HFF-Myc (cell line): ENCODE measurements at regions not wholly inside any gene's neighbourhood (a gene's known extent, or its start where the extent isn't known, plus 50 kb on each side); places are given as distances from the start of the nearest gene placed in this dataset.

Experiments used
- DNase-seq: peaks from one replicate; pipeline ENCODE4 v3.0.0-alpha.2; 2011; ENCODE audit warnings: low read depth; ENCODE audit errors: extremely low read depth
- H3K4me3 ChIP-seq: replicated peaks from 2 replicates; pipeline ENCODE4 v1.5.1; 2011; ENCODE audit warnings: low read depth, mild to moderate bottlenecking, control low read depth, low read length
- CTCF ChIP-seq: IDR thresholded peaks from 2 replicates; pipeline ENCODE4 v1.5.1; 2012; ENCODE audit warnings: mild to moderate bottlenecking, low read depth, low read length, control low read depth; ENCODE audit errors: missing control alignments

DNA sequence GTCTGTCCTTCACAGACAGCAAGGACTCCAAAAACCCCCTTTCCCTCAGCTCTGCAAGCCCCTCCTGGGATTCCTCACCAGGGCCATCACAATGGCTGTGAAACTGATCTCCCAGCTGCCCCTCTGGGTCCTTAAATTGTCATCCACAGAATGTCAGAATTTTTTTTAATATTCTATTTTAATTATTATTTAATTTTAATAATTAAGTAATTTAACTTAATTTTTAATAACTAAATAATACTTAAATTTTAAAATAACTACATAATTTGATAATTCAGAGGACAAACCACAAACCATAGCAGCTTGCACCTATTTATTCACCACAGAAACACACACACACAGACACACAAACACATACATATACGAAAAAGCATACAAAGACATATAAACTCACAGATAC is 565.8 kb upstream of the COBL start:
- H3K4me3 ChIP-seq = no peak overlapping the region
- DNase-seq = no peak

GRCh38 chr7:51881309-51881708 is 564.7 kb upstream of the COBL start:
- no peak overlapping the region for H3K4me3 ChIP-seq
- no peak for DNase-seq
- no peak for TF ChIP-seq CTCF

More for the DNA sequence above, 565.8 kb upstream of the COBL start:
- no peak for TF ChIP-seq CTCF

- no peak for DNase-seq
- TF ChIP-seq CTCF = no peak
- no peak overlapping the region for H3K4me3 ChIP-seq
Observed at GRCh38 chr7:51878865-51879264, 562.3 kb upstream of the COBL start.

- H3K4me3 ChIP-seq = no peak overlapping the region
Observed at GRCh38 chr7:51869452-51869851, 552.8 kb upstream of the COBL start.

GRCh38 chr7:51867117-51867516 is 550.5 kb upstream of the COBL start:
- DNase-seq = no peak
- H3K4me3 ChIP-seq = no peak overlapping the region
- TF ChIP-seq CTCF = no peak

More at GRCh38 chr7:51869452-51869851, 552.8 kb upstream of the COBL start:
- no peak for DNase-seq
- TF ChIP-seq CTCF = no peak

GRCh38 chr7:51860305-51860704 is 543.7 kb upstream of the COBL start:
- H3K4me3 ChIP-seq = no peak overlapping the region
- DNase-seq = no peak
- TF ChIP-seq CTCF = no peak

- no peak for DNase-seq
- no peak overlapping the region for H3K4me3 ChIP-seq
- no peak for TF ChIP-seq CTCF
Observed at GRCh38 chr7:51850126-51850525, 533.5 kb upstream of the COBL start.
